NCI-H2227 (cell line): ENCODE measurements at regions not wholly inside any gene's neighbourhood (a gene's known extent, or its start where the extent isn't known, plus 50 kb on each side); places are given as distances from the start of the nearest gene placed in this dataset.
"Not testable (repeated sequence)": the region's sequence is repeated elsewhere in the genome, so short reads cannot be mapped to it uniquely, and the experiment has no call there.

Experiments
- DNase-seq: peaks from one replicate; lab custom pipeline; 2025; ENCODE audit not compliant: unreplicated experiment; lab: John Stamatoyannopoulos, UW

GRCh38 chr7:80298201-80298600 is 163.6 kb downstream of the GNAI1 start:
- no peak for DNase-seq

- DNase-seq = no peak
Observed at GRCh38 chr7:80294346-80294745, 159.7 kb downstream of the GNAI1 start.

- DNase-seq = not testable (repeated sequence)
Observed at GRCh38 chr7:80292634-80293033, 158.0 kb downstream of the GNAI1 start.

GRCh38 chr7:80288175-80289122 is 153.8 kb downstream of the GNAI1 start:
- DNase-seq = no peak

GRCh38 chr7:80287400-80288174 is 153.0 kb downstream of the GNAI1 start:
- DNase-seq = no peak

- no peak for DNase-seq
Observed at GRCh38 chr7:80286611-80287010, 152.0 kb downstream of the GNAI1 start.

- DNase-seq = no peak
Observed at GRCh38 chr7:80284855-80285254, 150.2 kb downstream of the GNAI1 start.

- DNase-seq = no peak
Observed at GRCh38 chr7:80279760-80280159, 145.1 kb downstream of the GNAI1 start.

GRCh38 chr7:80278737-80279136 is 144.1 kb downstream of the GNAI1 start:
- DNase-seq = no peak

GRCh38 chr7:80277434-80278427 is 143.1 kb downstream of the GNAI1 start:
- no peak for DNase-seq
